OCI-LY1 (cell line): ENCODE measurements at regions not wholly inside any gene's neighbourhood (a gene's known extent, or its start where the extent isn't known, plus 50 kb on each side); places are given as distances from the start of the nearest gene placed in this dataset.

ENCODE experiments used
- CTCF ChIP-seq: fragments of 200-600 bp; sonication (generic), shearing (Covaris generic); IDR thresholded peaks from 2 replicates; pipeline ENCODE4 v1.5.1; 2017; ENCODE audit warnings: mild to moderate bottlenecking, antibody characterized with exemption, low read length, moderate library complexity, mixed read lengths
- EZH2 ChIP-seq: fragments of 200-600 bp; sonication (generic), shearing (Covaris generic); IDR thresholded peaks from 2 replicates; pipeline ENCODE4 v1.8.0; 2017; ENCODE audit warnings: borderline replicate concordance, mixed run types, mild to moderate bottlenecking, antibody characterized with exemption, low read length, moderate library complexity, mixed read lengths

- TF ChIP-seq CTCF (no peak), EZH2 (no peak)
Observed at GRCh38 chr12:89874146-89874545, 165.5 kb upstream of the ATP2B1 start.
